ENCODE measurements at regions not wholly inside any gene's neighbourhood (a gene's known extent, or its start where the extent isn't known, plus 50 kb on each side); places are given as distances from the start of the nearest gene placed in this dataset.

- DNase-seq (ENCODE audit: low read depth): no peak
Measured at GRCh38 chr3:30169487-30169886, 436.9 kb upstream of the TGFBR2 start.

- DNase-seq (ENCODE audit: low read depth): no peak
Measured at GRCh38 chr3:30170681-30171438, 435.5 kb upstream of the TGFBR2 start.

- no peak for DNase-seq (ENCODE audit: low read depth)
Measured at GRCh38 chr3:30174357-30174756, 432.0 kb upstream of the TGFBR2 start.

- DNase-seq (ENCODE audit: low read depth): no peak
Measured at GRCh38 chr3:30180310-30181177, 425.9 kb upstream of the TGFBR2 start.

GRCh38 chr3:30181178-30181465 is 425.3 kb upstream of the TGFBR2 start:
- no peak for DNase-seq (ENCODE audit: low read depth)

GRCh38 chr3:30181581-30181980 is 424.8 kb upstream of the TGFBR2 start:
- DNase-seq (ENCODE audit: low read depth): no peak

- no peak for DNase-seq (ENCODE audit: low read depth)
Measured at GRCh38 chr3:30183421-30183820, 423.0 kb upstream of the TGFBR2 start.

- no peak for DNase-seq (ENCODE audit: low read depth)
Measured at GRCh38 chr3:30184091-30184810, 422.1 kb upstream of the TGFBR2 start.

GRCh38 chr3:30185872-30186271 is 420.5 kb upstream of the TGFBR2 start:
- DNase-seq (ENCODE audit: low read depth): no peak

GRCh38 chr3:30186741-30187219 is 419.6 kb upstream of the TGFBR2 start:
- no peak for DNase-seq (ENCODE audit: low read depth)

GRCh38 chr3:30187366-30187765 is 419.0 kb upstream of the TGFBR2 start:
- no peak for DNase-seq (ENCODE audit: low read depth)

- DNase-seq (ENCODE audit: low read depth): no peak
Measured at GRCh38 chr3:30188713-30189112, 417.7 kb upstream of the TGFBR2 start.

GRCh38 chr3:30189900-30190299 is 416.5 kb upstream of the TGFBR2 start:
- DNase-seq (ENCODE audit: low read depth): no peak

- no peak for DNase-seq (ENCODE audit: low read depth)
Measured at GRCh38 chr3:30193625-30194044, 412.8 kb upstream of the TGFBR2 start.

GRCh38 chr3:30195352-30195751 is 411.0 kb upstream of the TGFBR2 start:
- DNase-seq (ENCODE audit: low read depth): no peak

GRCh38 chr3:30198162-30198561 is 408.2 kb upstream of the TGFBR2 start:
- no peak for DNase-seq (ENCODE audit: low read depth)

- DNase-seq (ENCODE audit: low read depth): peak; percentile 57
Measured at GRCh38 chr3:30199096-30199759, 407.2 kb upstream of the TGFBR2 start.

- no peak for DNase-seq (ENCODE audit: low read depth)
Measured at GRCh38 chr3:30199855-30200254, 406.5 kb upstream of the TGFBR2 start.

GRCh38 chr3:30201715-30202114 is 404.7 kb upstream of the TGFBR2 start:
- DNase-seq (ENCODE audit: low read depth): no peak

GRCh38 chr3:30203301-30203700 is 403.1 kb upstream of the TGFBR2 start:
- DNase-seq (ENCODE audit: low read depth): no peak

- DNase-seq (ENCODE audit: low read depth): no peak
Measured at GRCh38 chr3:30204126-30204525, 402.3 kb upstream of the TGFBR2 start.

GRCh38 chr3:30206051-30206450 is 400.4 kb upstream of the TGFBR2 start:
- DNase-seq (ENCODE audit: low read depth): no peak
